ENCODE measurements at regions not wholly inside any gene's neighbourhood (a gene's known extent, or its start where the extent isn't known, plus 50 kb on each side); places are given as distances from the start of the nearest gene placed in this dataset.

DNA sequence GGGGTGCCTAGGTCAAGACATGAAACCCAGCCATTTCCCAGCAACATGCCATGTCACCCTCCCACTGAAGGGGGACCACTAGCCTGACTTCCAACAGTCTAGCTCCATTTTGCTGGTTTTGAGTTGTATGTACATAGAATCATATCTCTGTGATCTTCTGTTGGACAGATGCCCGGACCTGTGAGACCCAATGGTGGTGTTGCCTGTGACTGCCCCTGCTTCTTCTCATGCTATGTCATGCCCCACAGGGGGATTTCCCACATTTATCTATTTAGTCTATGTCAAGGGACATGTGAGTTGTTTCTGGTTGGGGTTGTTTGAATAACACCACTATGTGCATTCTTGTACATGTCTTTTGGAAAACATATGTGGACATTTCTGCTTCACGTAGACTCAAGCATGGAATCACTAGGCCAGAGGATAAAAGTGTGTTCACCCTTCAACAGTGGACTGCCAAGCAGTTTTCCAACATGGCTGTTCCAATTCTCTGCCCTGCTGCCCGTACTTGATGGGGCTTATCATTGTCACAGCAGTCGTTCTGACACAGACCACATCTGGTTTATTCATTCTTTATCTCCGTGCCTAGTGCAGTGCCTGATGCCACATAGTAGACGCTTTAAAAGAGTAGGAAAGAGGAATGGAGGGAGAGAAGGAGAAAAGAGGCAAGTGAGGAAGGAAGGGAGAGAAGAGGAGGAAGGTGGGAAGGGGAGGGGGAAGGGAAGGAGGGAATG lies 114.4 kb downstream of the TPRA1 start:
- H3K36me3 ChIP-seq = no peaks in the 10 kb centered on the region
- DNase-seq (ENCODE audit: low spot score in 2 of 2) = no peak
- no peaks in the 10 kb centered on the region for H3K27me3 ChIP-seq
- no peak for TF ChIP-seq POLR2A (IDR thresholded peaks at IDR 0.05)
- TF ChIP-seq, protein P1, sequence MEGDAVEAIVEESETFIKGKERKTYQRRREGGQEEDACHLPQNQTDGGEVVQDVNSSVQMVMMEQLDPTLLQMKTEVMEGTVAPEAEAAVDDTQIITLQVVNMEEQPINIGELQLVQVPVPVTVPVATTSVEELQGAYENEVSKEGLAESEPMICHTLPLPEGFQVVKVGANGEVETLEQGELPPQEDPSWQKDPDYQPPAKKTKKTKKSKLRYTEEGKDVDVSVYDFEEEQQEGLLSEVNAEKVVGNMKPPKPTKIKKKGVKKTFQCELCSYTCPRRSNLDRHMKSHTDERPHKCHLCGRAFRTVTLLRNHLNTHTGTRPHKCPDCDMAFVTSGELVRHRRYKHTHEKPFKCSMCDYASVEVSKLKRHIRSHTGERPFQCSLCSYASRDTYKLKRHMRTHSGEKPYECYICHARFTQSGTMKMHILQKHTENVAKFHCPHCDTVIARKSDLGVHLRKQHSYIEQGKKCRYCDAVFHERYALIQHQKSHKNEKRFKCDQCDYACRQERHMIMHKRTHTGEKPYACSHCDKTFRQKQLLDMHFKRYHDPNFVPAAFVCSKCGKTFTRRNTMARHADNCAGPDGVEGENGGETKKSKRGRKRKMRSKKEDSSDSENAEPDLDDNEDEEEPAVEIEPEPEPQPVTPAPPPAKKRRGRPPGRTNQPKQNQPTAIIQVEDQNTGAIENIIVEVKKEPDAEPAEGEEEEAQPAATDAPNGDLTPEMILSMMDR (IDR thresholded peaks at IDR 0.05) = no peak
- no peak for TF ChIP-seq POLR2AphosphoS5 (IDR thresholded peaks at IDR 0.05)
- H3K4me3 ChIP-seq = no peak overlapping the region
- no peaks in the 10 kb centered on the region for H3K9me3 ChIP-seq
- intact Hi-C loops (cut with DNase I; ENCODE audit: low total_unique reads) = no loop called here
- no peak overlapping the region for H3K27ac ChIP-seq
- H3K4me1 ChIP-seq = no peaks in the 10 kb centered on the region

DNA sequence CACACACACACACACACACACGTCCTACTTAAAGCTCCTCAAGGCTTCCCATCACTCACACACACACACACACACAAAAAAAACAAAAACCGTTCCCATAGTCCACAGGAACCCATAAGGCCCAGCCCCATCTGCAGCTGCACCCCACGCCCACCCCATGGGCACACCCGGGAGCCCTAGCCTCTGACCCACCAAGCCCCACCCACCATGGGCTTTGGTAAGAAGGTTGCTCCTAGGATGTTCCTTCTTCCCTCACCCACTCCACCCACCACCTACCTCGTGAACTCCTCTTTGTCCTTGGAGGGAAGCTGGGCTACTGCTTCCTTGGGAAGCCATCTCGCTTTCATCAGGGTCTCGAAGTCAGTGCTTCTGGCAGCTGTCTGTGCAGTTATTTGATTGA lies 115.1 kb downstream of the TPRA1 start:
- TF ChIP-seq POLR2A (IDR thresholded peaks at IDR 0.05) (no peak), POLR2AphosphoS5 (IDR thresholded peaks at IDR 0.05) (no peak)
- TF ChIP-seq, protein P1 (IDR thresholded peaks at IDR 0.05) = no peak
- intact Hi-C loops (cut with DNase I; ENCODE audit: low total_unique reads) = no loop called here

DNA sequence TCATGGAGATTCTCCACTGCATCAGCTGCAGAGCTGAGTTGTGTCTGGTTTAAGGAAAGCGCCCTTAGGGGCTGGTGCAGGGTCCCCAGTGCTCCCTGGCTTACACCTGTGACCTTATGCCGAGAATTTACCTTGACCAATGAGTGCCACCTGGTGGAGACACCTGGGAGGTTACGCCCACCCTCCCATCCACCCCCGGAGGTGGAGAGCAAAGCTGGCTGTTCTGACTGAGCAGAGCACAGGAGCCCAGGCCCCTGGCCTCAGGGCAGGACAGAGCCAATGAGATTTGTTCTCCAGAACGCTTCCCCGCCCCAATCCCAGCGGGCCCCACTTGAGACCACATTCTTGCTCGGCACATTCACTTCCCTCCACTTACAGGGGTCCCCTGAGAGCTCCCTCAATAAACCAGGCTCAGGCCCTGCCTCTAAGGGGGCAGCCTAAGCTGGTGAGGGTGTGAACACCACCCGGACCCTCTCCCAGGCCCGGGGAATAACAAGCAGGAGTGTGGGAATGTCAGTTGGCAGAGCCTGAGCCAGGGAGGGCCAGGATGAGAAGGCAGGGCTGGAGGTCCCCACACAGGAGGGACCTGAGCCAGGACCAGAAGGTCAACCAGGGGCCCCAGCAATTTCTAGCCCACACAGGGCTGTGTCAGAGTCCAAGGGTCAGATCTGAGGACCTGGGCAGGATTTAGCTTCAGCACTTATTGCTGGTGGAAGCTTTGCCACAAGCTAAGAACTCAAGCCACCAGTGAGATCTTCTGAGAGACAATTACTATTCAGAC lies 117.1 kb downstream of the TPRA1 start:
- Histone ChIP-seq H3K9me3 (no peaks in the 10 kb centered on the region), H3K4me3 (no peak overlapping the region), H3K27me3 (no peaks in the 10 kb centered on the region), H3K4me1 (no peaks in the 10 kb centered on the region), H3K27ac (no peak overlapping the region), H3K36me3 (no peaks in the 10 kb centered on the region)
- intact Hi-C loops (cut with DNase I; ENCODE audit: low total_unique reads) = no loop called here
- TF ChIP-seq, protein P1 (IDR thresholded peaks at IDR 0.05) = peak in 1 of 3 donors; percentile 9
- TF ChIP-seq POLR2A (IDR thresholded peaks at IDR 0.05) (no peak), POLR2AphosphoS5 (IDR thresholded peaks at IDR 0.05) (no peak)
- no peak for DNase-seq (ENCODE audit: low spot score in 2 of 2)

More for the DNA sequence above, 115.1 kb downstream of the TPRA1 start:
- Histone ChIP-seq H3K4me1 (no peaks in the 10 kb centered on the region), H3K36me3 (no peaks in the 10 kb centered on the region), H3K9me3 (no peaks in the 10 kb centered on the region), H3K27me3 (no peaks in the 10 kb centered on the region), H3K4me3 (no peak overlapping the region), H3K27ac (no peak overlapping the region)
- no peak for DNase-seq (ENCODE audit: low spot score in 2 of 2)

DNA sequence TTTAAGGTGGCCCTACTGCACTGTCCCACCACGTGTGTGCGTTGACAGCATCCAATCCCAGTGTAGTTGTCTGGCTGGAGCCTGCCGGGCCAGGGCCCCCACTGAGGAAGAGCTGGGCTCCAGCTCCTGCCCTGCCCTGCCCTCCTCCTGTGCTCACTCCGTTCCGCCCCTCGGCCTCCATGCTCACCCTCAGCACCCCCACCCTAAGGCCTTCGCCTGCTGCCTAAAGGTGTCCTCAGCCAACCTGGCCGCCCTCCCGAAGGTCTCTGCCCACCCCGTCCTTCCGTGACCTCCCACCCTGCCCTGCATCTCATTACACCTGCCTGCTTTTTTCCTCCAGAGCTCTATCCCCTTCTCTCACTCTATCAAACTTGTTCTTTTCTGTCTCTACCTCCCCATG lies 118.0 kb downstream of the TPRA1 start:
- Histone ChIP-seq H3K27me3 (no peaks in the 10 kb centered on the region), H3K36me3 (no peaks in the 10 kb centered on the region), H3K4me3 (no peak overlapping the region), H3K9me3 (no peaks in the 10 kb centered on the region), H3K27ac (no peak overlapping the region), H3K4me1 (no peaks in the 10 kb centered on the region)
- DNase-seq (ENCODE audit: low spot score in 2 of 2) = no peak
- TF ChIP-seq POLR2AphosphoS5 (IDR thresholded peaks at IDR 0.05) (no peak), POLR2A (IDR thresholded peaks at IDR 0.05) (no peak)
- TF ChIP-seq, protein P1 (IDR thresholded peaks at IDR 0.05) = no peak
- intact Hi-C loops (cut with DNase I; ENCODE audit: low total_unique reads) = no loop called here

DNA sequence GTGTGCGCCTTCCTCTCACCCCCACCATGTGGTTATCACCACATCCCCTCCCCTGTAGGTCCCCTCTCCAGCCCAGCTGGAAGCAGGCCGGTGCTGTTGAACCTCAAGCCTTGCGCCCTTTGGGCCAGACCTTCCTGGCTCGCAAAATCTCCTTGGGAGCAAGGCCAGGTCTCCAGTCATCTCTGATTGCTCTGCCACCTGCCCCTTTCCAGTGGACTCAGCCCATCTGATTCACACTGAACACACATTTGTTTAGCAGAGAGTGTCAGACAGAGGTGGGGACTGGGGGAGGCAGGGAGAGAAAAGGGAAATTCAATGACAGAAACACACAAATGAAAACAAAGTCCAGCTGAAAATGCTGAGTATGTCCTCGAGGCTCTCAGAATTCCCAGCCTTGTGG lies 119.4 kb downstream of the TPRA1 start:
- no peaks in the 10 kb centered on the region for H3K9me3 ChIP-seq
- TF ChIP-seq POLR2AphosphoS5 (IDR thresholded peaks at IDR 0.05) (no peak), POLR2A (IDR thresholded peaks at IDR 0.05) (no peak)
- TF ChIP-seq, protein P1 (IDR thresholded peaks at IDR 0.05) = no peak
- no peaks in the 10 kb centered on the region for H3K36me3 ChIP-seq
- no peaks in the 10 kb centered on the region for H3K4me1 ChIP-seq
- H3K4me3 ChIP-seq = no peak overlapping the region
- no peak for DNase-seq (ENCODE audit: low spot score in 2 of 2)
- intact Hi-C loops (cut with DNase I; ENCODE audit: low total_unique reads) = no loop called here
- no peak overlapping the region for H3K27ac ChIP-seq
- no peaks in the 10 kb centered on the region for H3K27me3 ChIP-seq

Measured in breast epithelium (tissue), 4 donors.